K562 (cell line): ENCODE measurements at regions not wholly inside any gene's neighbourhood (a gene's known extent, or its start where the extent isn't known, plus 50 kb on each side); places are given as distances from the start of the nearest gene placed in this dataset.

Experiments
- ATAC-seq: fragments of 200-7000 bp; cut with Tn5 transposase; 3 replicates; pipeline ENCODE4 v1.9.1; 2020; ENCODE audit warnings: moderate library complexity
- BruUV-seq: library from RNA; stranded (reverse); fragments of 400-500 nt; replicated peaks from 2 replicates; lab custom pipeline; 2021; lab: Mats Ljungman, UMichigan
- CTCF ChIA-PET: fragments of 300-600 bp; formaldehyde crosslinking; extraction: SDS; loops from one replicate; lab custom pipeline; 2021; ENCODE audit warnings: low intra/inter-chr PET ratio; lab: Yijun Ruan, JAX
- POLR2A ChIA-PET: fragments of 300-600, 350-650 bp; sonication (Branson Sonifier 250); formaldehyde crosslinking; extraction: SDS; loops from one replicate; lab custom pipeline; 2021; ENCODE audit warnings: antibody characterized with exemption, inconsistent platforms; lab: Yijun Ruan, JAX
- DNase-seq, 4 experiments: peaks; one replicate each; pipeline versions ENCODE4 v3.0.0 to v3.0.0-alpha.2; 2011 to 2018; ENCODE audit warnings: low spot score in 3 of 4, mixed read lengths in 3 of 4; ENCODE audit errors: extremely low read depth in 1 of 4
- FAIRE-seq: peaks from 2 replicates; lab custom pipeline; 2011; peaks lifted over from hg19 to GRCh38; lab: Jason Lieb, UNC
- H2AFZ ChIP-seq: 2 replicates; pipeline ENCODE4 v1.6.0; 2011; ENCODE audit warnings: low read depth, low read length, control low read depth, inconsistent platforms
- H3K27ac ChIP-seq: fragments of 200-600 bp; 3 replicates; pipeline ENCODE4 v1.8.0; 2011; ENCODE audit warnings: low read depth, mild to moderate bottlenecking, control low read depth, inconsistent platforms, low read length, moderate library complexity, mixed read lengths; ENCODE audit errors: extremely low read depth
- H3K27me3 ChIP-seq, 2 experiments: fragments of 300-600 bp in 1 of 2; 2 replicates in 1 of 2; 3 replicates in 1 of 2; pipeline versions ENCODE4 v1.6.0 to v1.8.0; 2011; ENCODE audit warnings: inconsistent platforms in 2 of 2, low read length in 2 of 2, mild to moderate bottlenecking in 1 of 2, mixed read lengths in 1 of 2, moderate library complexity in 1 of 2; ENCODE audit not compliant: control insufficient read depth in 2 of 2, insufficient read depth in 2 of 2
- H3K36me3 ChIP-seq: fragments of 300-600 bp; 3 replicates; pipeline ENCODE4 v1.8.0; 2011; ENCODE audit warnings: mild to moderate bottlenecking, low read length, inconsistent platforms; ENCODE audit not compliant: control insufficient read depth, insufficient read depth
- H3K4me1 ChIP-seq, 2 experiments: fragments of 200-600 bp in 1 of 2; replicated peaks in 1 of 2; 2 replicates in 1 of 2; 3 replicates in 1 of 2; pipeline versions ENCODE4 v1.5.1 to v1.8.0; 2011; ENCODE audit warnings: inconsistent platforms in 2 of 2, low read length in 2 of 2, mild to moderate bottlenecking in 1 of 2, mixed read lengths in 1 of 2, moderate library complexity in 1 of 2; ENCODE audit not compliant: control insufficient read depth in 2 of 2, insufficient read depth in 2 of 2
- H3K4me2 ChIP-seq: 2 replicates; pipeline ENCODE4 v1.6.1; 2011; ENCODE audit warnings: low read length, control low read depth, inconsistent platforms, mixed read lengths; ENCODE audit not compliant: insufficient read depth
- H3K4me3 ChIP-seq: fragments of 200-600 bp; sonication (generic), shearing (Covaris generic); 2 replicates; pipeline ENCODE4 v1.5.1; 2016; ENCODE audit warnings: control low read depth, inconsistent platforms
- H3K79me2 ChIP-seq: fragments of 200-600 bp; 3 replicates; pipeline ENCODE4 v1.8.0; 2011; ENCODE audit warnings: low read length, inconsistent platforms; ENCODE audit not compliant: control insufficient read depth, insufficient read depth
- H3K9ac ChIP-seq, 2 experiments: 2 replicates each; pipeline versions ENCODE4 v1.6.0 to v1.6.1; 2011; ENCODE audit warnings: low read depth in 2 of 2, low read length in 2 of 2, control low read depth in 1 of 2, inconsistent platforms in 1 of 2, mild to moderate bottlenecking in 1 of 2, mixed read lengths in 1 of 2; ENCODE audit not compliant: insufficient read depth in 1 of 2
- H3K9me1 ChIP-seq: one replicate; pipeline ENCODE4 v1.6.0; 2011; ENCODE audit warnings: inconsistent platforms, mild to moderate bottlenecking, low read length, moderate library complexity; ENCODE audit not compliant: control insufficient read depth, insufficient read depth
- H3K9me3 ChIP-seq: replicated peaks from 2 replicates; pipeline ENCODE4 v1.5.1; 2011; ENCODE audit warnings: low read depth, low read length, inconsistent platforms; ENCODE audit not compliant: control insufficient read depth, insufficient read depth
- H4K20me1 ChIP-seq: replicated peaks from 2 replicates; pipeline ENCODE4 v1.6.1; 2011; ENCODE audit warnings: low read length, inconsistent platforms, mixed read lengths; ENCODE audit not compliant: control insufficient read depth, insufficient read depth
- CBX2 ChIP-seq: fragments of 200-600 bp; sonication (generic); IDR thresholded peaks from one replicate; pipeline ENCODE4 v1.6.1; 2012; ENCODE audit warnings: mild to moderate bottlenecking, low read length, inconsistent platforms; ENCODE audit not compliant: insufficient read depth, poor library complexity, severe bottlenecking
- ZNF699 ChIP-seq: fragments of 250-450 bp; sonication (Bioruptor Pico); IDR thresholded peaks from 2 replicates; pipeline ENCODE4 v1.8.0; 2021; ENCODE audit warnings: mild to moderate bottlenecking, moderate library complexity; ENCODE audit not compliant: insufficient replicate concordance
- WGBS: fragments of 100-300 bp; shearing (Covaris generic); methylation state at CpG from one replicate; pipeline ENCODE4 v1.1.6; 2016; ENCODE audit warnings: low coverage, mixed read lengths; ENCODE audit not compliant: insufficient coverage; ENCODE audit errors: missing lambda C conversion rate; 5-methylcytosine and 5-hydroxymethylcytosine counted together
- in situ Hi-C: fragments of 300-500 bp; cut with MboI; formaldehyde crosslinking; loops from 4 replicates; pipeline ENCODE4 v1.15.0; 2018; ENCODE audit warnings: inconsistent platforms, mixed read lengths
- intact Hi-C: fragments of 100-400 bp; cut with micrococcal nuclease; formaldehyde crosslinking; loops from 2 replicates; pipeline ENCODE4 v1.14.2; 2022
- TF ChIP-seq, protein P1 (sequence below): fragments of 450-650 bp; IDR thresholded peaks from 2 replicates; pipeline ENCODE4 v1.7.1; 2018; ENCODE audit warnings: mild to moderate bottlenecking, low read depth; ENCODE audit not compliant: partially characterized antibody

GRCh38 chr12:90515199-90516175 is 439.5 kb downstream of the CCER1 start:
- H2AFZ ChIP-seq = no peak overlapping the region
- no peaks in the 10 kb centered on the region for H4K20me1 ChIP-seq
- no peak for FAIRE-seq
- no peaks in the 10 kb centered on the region for H3K4me1 ChIP-seq
- no peaks in the 10 kb centered on the region for H3K9me3 ChIP-seq
- in situ Hi-C loops = no loop called here
- H3K36me3 ChIP-seq = no peaks in the 10 kb centered on the region
- ChIA-PET POLR2A (no interaction called here), CTCF (no interaction called here)
- H3K9me1 ChIP-seq = no peaks in the 10 kb centered on the region
- no peaks in the 10 kb centered on the region for H3K27me3 ChIP-seq
- no peak overlapping the region for H3K9ac ChIP-seq
- no peak overlapping the region for H3K27ac ChIP-seq
- WGBS = 0% methylated on average over 2 of the region's 2 CpGs
- intact Hi-C loops = no loop called here
- BruUV-seq = no TSS peak
- TF ChIP-seq ZNF699 (no peak), CBX2 (no peak)
- TF ChIP-seq, protein P1, sequence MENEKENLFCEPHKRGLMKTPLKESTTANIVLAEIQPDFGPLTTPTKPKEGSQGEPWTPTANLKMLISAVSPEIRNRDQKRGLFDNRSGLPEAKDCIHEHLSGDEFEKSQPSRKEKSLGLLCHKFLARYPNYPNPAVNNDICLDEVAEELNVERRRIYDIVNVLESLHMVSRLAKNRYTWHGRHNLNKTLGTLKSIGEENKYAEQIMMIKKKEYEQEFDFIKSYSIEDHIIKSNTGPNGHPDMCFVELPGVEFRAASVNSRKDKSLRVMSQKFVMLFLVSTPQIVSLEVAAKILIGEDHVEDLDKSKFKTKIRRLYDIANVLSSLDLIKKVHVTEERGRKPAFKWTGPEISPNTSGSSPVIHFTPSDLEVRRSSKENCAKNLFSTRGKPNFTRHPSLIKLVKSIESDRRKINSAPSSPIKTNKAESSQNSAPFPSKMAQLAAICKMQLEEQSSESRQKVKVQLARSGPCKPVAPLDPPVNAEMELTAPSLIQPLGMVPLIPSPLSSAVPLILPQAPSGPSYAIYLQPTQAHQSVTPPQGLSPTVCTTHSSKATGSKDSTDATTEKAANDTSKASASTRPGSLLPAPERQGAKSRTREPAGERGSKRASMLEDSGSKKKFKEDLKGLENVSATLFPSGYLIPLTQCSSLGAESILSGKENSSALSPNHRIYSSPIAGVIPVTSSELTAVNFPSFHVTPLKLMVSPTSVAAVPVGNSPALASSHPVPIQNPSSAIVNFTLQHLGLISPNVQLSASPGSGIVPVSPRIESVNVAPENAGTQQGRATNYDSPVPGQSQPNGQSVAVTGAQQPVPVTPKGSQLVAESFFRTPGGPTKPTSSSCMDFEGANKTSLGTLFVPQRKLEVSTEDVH = no peak
- DNase-seq = no peak
- H3K79me2 ChIP-seq = no peaks in the 10 kb centered on the region
- H3K4me2 ChIP-seq = no peak overlapping the region
- no peak for ATAC-seq
- no peak overlapping the region for H3K4me3 ChIP-seq
